ENCODE measurements at regions not wholly inside any gene's neighbourhood (a gene's known extent, or its start where the extent isn't known, plus 50 kb on each side); places are given as distances from the start of the nearest gene placed in this dataset.

DNA sequence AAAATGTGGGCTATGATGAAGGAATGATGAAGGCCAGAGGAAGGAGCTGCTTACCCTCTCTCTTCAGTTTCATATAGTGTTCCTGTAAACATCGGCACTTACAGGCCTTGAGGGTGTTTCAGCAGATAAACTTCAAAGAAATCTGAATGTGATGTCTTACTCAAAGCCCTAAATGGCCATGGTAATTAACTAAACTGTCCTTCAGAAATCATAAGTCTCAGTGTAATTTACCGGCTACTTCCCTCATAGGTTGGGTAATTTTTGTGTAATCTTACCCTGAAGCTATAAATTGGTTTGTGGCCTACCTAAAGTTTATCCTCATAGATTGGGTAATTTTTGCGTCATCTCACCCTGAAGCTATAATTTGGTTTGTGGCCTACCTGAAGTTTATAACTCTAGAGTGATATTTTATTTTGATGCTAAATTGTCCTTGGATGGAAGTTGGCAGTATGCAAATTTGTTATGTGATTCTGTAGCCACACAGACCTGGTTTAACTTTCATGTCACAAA, 2700.3 kb downstream of the ARAP2 start:
- TF ChIP-seq GATA2 (IDR thresholded peaks at IDR 0.05; ENCODE audit: low read depth, low read length) (no peak), GATA3 (IDR thresholded peaks at IDR 0.05; ENCODE audit: low read depth, low read length) (no peak)

Measured in SH-SY5Y (cell line).